GM18508 (cell line): ENCODE measurements at regions not wholly inside any gene's neighbourhood (a gene's known extent, or its start where the extent isn't known, plus 50 kb on each side); places are given as distances from the start of the nearest gene placed in this dataset.

ENCODE experiments used
- ATAC-seq: cut with Tn5 transposase; IDR thresholded peaks from one replicate; pipeline ENCODE4 v1.9.1; 2021; ENCODE audit warnings: moderate number of reproducible peaks; ENCODE audit not compliant: insufficient read depth, unreplicated experiment

DNA sequence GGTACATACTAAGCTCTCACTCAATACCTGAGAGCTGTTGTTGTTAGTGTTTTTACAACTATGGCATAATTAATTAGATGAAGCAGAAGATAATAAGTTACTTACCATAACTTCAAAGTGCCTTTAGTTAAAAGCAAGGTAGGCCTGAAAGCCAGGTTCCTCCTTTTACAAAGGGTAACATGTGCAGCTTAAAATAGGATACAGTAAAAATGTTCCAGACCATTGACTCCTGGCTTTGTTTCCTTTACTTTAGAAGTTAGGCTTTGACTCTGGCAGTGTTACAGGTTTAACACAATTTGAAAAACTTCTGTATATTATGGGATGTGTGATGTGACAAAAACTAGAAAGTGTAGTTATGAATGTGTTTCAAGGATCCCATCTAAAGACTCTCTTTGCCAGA, 522.5 kb downstream of the EPM2A start:
- ATAC-seq, result peak; percentile 16

DNA sequence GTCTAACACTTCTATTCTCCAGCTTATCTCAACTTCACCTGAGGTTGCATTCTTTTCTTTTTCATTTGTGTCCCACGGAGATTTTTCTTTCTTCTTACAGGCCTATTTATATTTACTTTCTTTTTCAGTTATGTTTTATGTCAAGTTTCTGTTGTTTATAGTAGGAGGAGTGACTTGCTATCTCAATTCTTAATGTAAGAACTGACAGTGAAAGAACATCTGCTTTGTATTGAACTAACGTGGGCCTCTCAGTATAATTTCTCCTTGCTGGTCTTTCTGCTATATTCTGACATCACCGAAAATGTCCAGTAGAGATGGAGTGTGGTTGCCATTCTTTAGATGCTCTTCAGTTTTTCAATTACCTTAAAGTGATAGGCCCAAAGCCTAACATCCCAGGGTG, 521.7 kb downstream of the EPM2A start:
- ATAC-seq, result peak; percentile 68

GRCh38 chr6:145214570-145214969, 520.8 kb downstream of the EPM2A start:
- ATAC-seq, result no peak

DNA sequence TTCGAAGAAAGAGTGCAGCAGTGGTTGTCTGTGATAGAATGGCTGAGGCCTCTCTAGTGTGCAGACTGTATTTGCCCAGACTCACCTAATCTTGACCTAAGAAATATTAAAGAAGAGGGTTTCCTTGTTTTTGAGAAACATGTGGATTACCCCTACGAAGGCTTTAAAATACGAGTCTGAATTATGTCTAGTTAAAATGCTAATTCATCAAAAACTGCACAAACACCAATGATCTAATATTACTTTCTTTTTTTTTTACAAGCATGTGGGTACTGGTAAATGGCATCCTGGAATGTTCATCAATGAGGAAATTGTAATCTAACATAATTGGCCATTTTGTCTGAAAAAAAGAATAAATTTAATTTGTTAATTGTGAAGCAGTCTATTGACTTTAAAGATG, 510.9 kb downstream of the EPM2A start:
- no peak for ATAC-seq

DNA sequence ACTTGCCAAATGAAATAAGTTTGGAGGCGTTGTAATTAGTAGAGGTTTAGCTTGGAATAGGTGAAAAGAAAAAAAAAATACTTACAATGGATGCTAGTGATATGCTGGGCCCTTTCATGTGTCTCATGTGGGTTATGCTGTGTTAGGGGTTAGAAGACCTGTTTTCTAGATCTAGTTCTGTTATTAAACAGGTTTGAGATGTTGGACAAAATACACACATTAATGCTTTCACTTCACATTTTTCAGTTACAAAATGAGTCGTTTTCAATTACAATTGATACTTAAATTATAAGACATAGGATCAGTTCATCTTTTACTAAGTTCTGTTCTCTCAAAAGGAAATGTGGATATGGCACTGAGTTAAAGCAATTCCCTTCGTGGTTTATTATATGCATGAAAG, 509.8 kb downstream of the EPM2A start:
- ATAC-seq, result no peak

GRCh38 chr6:145227593-145227992, 507.7 kb downstream of the EPM2A start:
- ATAC-seq, result no peak

DNA sequence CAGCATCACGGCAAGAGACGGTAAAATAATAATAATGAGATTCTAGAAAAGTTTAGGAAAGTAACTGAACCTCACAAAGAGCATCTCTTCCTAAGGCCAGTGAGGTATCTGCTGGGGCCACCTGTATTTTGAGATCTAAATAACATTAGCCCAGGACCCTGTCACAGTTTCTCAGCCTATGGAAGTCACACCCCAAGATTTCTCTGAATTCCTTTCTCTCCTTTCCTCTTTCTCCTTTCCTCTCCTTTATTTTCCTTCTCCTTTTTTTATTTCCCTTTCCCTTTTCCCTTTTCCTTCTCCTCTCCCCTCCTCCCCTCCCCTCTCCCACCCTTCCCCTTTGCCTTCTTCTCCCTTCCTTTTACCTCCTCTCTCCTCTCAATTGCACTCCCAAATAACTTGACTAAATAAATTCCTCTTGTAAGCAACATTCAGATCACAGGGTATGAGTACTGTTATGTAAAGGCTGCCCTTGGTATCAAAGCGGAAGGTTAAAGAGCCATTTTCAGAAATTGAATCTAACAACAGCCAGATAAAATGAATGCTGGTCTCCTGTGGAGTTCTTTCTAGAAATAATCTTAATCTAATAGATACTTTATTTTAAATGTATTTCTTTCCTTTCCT, 506.2 kb downstream of the EPM2A start:
- ATAC-seq, result no peak

DNA sequence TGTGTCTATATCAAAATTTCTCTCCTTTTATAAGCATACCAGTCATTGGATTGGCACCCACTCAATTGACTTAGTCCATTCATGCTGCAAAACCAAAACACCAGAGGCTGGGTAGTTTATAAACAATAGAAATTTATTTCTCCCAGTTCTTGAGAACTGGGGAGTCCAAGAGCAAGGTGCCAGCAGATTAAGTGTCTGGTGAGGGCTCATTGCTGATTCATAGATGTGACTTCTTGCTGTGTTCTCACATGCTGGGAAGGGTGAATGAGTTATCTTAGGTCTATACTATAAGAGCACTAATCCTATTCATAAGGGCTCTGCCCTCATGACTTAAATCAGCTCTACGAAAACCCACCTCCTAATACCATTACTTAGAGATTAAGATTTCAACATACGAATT, 501.4 kb downstream of the EPM2A start:
- no peak for ATAC-seq

GRCh38 chr6:145235207-145235606, 500.1 kb downstream of the EPM2A start:
- no peak for ATAC-seq

GRCh38 chr6:145238787-145239186, 496.5 kb downstream of the EPM2A start:
- ATAC-seq, result no peak

DNA sequence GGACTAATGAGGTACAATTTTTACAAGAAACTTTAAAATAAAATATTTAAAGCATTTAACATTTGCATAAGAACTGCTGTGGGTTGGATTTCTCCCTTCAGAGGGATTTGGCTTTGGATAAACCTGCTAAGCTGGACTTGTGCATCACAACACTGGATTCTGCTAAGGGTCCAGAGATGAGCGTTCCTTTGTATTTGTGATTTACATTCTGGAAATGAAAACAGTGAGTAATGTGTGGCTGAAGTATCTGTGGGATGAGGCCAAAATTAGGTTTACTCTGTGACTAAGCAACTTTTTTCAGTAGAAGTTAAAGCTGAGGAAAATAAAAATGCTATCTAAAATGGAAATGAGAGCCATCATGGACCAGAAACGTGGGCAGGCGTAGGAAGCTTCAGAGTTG, 494.3 kb downstream of the EPM2A start:
- no peak for ATAC-seq

DNA sequence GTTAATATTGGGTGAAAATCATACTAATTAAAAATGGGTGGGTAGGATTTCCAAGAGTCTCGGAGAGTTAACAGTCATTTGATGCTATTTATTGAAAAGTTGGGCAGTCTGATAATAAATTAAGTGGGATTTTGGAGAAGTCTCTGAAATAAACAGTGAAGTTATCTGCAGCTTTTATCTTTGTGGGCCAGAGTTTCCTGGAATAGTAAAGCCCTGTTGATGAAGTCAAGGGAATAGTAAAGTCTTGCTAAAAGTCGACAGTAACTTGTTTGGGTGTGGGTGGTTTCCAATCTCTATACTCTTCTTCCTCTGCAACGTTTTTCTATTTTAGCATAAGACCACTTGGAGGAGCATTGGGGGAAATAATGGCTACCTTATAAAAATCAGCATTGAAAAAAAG, 493.6 kb downstream of the EPM2A start:
- no peak for ATAC-seq

DNA sequence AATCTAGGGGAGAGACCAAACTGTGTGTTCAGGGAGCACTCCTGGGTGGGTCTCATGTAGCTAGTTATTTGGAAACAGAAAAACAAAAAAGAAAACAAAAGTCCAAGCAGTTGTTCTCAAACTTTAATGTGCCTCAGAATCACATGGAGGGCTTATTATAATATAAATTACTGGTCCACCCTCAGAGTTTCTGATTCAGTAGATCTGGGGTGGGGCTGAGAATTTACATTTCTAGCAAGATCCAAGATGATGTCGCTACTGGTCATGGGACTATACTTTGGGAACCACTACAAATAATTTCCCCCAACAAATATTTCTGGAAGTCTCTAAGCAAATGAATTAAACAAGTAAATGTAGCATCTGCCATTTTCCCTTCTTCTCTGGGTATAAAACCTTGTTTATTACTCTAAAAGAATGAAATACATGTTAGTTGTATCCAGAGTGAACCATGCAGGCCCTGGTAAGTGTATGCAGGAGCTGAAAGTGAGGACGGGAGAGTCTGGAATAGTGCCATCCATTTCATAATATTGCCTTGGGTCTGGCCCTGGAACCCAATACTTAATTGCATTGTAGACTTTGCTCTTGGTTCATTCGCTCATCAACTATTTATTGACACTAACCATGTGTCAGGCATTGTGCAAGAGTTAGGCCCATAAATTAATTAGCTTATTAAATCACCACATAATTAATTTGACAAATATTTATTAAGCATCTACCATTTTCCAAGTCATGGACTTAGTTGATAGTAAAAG, 490.8 kb downstream of the EPM2A start:
- no peak for ATAC-seq

DNA sequence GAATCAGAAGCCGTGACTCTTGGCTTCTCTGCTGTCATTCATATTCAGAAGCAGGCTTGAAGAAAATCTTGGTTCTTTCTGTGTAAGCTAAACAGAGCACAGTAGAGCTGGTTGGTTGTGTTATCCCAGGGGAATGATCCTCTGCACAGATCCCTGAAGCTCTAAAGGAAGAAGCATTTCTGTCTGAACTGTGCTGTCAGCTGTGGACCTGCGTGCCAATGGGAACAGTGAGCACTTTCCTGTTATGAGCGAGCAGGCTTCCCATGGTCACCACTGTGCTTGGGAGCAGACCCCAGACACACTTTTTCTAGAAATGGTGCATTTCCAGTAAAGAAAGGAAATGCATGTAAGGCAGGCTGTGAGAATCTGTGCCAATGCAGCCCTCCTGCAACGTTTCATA, 490.2 kb downstream of the EPM2A start:
- no peak for ATAC-seq

GRCh38 chr6:145247692-145248419, 487.5 kb downstream of the EPM2A start:
- no peak for ATAC-seq

DNA sequence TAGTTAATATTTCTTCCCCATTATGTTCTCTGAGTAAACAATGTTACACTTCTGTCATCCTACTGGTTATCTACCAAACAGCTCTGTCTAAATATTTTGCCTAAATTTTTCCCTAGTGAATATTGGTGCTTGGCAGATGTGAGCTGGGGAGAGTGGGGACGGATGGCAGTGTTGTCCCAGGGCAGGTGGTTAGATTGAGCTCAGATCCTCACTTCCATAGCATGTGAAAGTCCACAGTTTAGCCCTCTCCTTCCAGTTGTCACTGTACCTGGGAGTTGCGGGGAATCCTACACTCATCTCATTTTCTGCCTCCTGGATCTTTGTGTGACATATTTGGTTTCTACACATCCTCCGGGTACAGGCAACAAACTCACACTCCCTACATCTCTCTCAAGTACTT, 484.9 kb downstream of the EPM2A start:
- no peak for ATAC-seq

GRCh38 chr6:145252737-145253136, 482.6 kb downstream of the EPM2A start:
- ATAC-seq, result no peak

DNA sequence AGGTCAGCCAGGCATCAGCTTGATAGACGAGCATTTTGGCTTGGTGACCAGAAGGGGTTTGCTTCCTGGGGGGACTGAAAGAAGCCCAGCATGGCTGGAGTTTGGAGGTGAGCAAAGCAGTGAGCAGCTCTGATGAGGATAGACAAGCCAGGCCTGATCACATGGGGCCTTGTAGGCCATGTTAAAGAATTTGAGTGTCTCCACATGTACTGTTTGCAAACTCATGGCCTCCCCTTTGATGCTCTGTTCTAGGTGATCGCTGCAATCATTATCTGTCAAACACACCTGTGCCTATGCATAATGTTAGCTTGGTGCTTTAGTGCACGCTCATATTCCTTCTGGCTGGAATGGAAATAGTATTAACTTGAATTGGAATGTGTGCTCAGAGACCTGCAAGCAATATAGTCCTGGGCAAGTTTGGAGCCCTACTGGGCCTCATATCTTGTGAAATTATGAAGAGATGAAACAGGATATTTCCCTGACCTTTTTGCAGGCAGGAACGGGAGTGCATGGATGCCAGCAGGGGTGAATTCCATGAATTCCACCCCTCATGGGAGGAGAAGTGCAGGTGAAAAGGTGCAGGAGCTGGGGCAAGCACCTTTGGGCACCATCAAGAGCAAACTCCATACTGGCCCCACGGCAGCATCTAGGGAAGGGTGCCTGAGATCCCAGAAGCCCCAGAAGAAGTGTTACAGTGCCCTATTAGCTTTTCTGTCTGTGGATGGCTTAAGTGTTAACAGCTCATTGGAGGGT, 480.5 kb downstream of the EPM2A start:
- no peak for ATAC-seq

- ATAC-seq, result no peak
Measured at GRCh38 chr6:145257704-145258103, 477.6 kb downstream of the EPM2A start.

GRCh38 chr6:145258122-145258521, 477.2 kb downstream of the EPM2A start:
- no peak for ATAC-seq
